Breast epithelium (tissue), 4 donors: ENCODE measurements at regions not wholly inside any gene's neighbourhood (a gene's known extent, or its start where the extent isn't known, plus 50 kb on each side); places are given as distances from the start of the nearest gene placed in this dataset.

Experiments used
- DNase-seq, 2 donors: peaks; one replicate each; pipeline ENCODE4 v3.0.0-alpha.2; 2019; ENCODE audit warnings: low spot score in 2 of 2
- H3K27ac ChIP-seq, 2 donors: fragments of 200-600 bp; sonication (generic) in 1 of 2; one replicate each; pipeline ENCODE4 v1.5.1; 2016 to 2019; ENCODE audit warnings: mild to moderate bottlenecking in 1 of 2
- H3K27me3 ChIP-seq, 2 donors: fragments of 200-600 bp; sonication (generic) in 1 of 2; one replicate each; pipeline versions ENCODE4 v1.5.1 to v1.6.0; 2017 to 2019; ENCODE audit warnings: control low read depth in 1 of 2, mild to moderate bottlenecking in 1 of 2
- H3K36me3 ChIP-seq: fragments of 200-600 bp; one replicate; pipeline ENCODE4 v1.5.1; 2019
- H3K4me1 ChIP-seq, 2 donors: fragments of 200-600 bp; sonication (generic); one replicate each; pipeline ENCODE4 v1.5.1; 2016 to 2019; ENCODE audit warnings: control low read depth in 1 of 2
- H3K4me3 ChIP-seq, 3 donors: fragments of 200-600 bp; sonication (generic); 1 replicate in 2 of 3; 2 replicates in 1 of 3; pipeline ENCODE4 v1.5.1; 2016 to 2019; ENCODE audit warnings: mild to moderate bottlenecking in 3 of 3, moderate library complexity in 2 of 3
- H3K9me3 ChIP-seq, 2 donors: fragments of 200-600 bp; sonication (generic) in 1 of 2; one replicate each; pipeline ENCODE4 v1.5.1; 2016 to 2019; ENCODE audit warnings: control low read depth in 1 of 2
- POLR2A ChIP-seq: fragments of 450-650 bp; IDR thresholded peaks from one replicate; pipeline ENCODE4 v1.6.1; 2016; ENCODE audit warnings: antibody characterized with exemption, mild to moderate bottlenecking, moderate library complexity
- POLR2AphosphoS5 ChIP-seq, 3 donors: sonication (generic); formaldehyde crosslinking; IDR thresholded peaks; one replicate each; pipeline ENCODE4 v1.6.1; 2017; ENCODE audit warnings: antibody characterized with exemption in 3 of 3
- intact Hi-C: fragments of 100-400 bp; cut with DNase I; formaldehyde crosslinking; loops from one replicate; pipeline ENCODE4 v1.15.1; 2023; ENCODE audit warnings: low total_unique reads
- TF ChIP-seq, protein P1 (sequence below), 3 donors: fragments of 450-650 bp; IDR thresholded peaks; one replicate each; pipeline ENCODE4 v1.5.1; 2016 to 2017; ENCODE audit warnings: antibody characterized with exemption in 3 of 3, mild to moderate bottlenecking in 3 of 3, moderate library complexity in 3 of 3

DNA sequence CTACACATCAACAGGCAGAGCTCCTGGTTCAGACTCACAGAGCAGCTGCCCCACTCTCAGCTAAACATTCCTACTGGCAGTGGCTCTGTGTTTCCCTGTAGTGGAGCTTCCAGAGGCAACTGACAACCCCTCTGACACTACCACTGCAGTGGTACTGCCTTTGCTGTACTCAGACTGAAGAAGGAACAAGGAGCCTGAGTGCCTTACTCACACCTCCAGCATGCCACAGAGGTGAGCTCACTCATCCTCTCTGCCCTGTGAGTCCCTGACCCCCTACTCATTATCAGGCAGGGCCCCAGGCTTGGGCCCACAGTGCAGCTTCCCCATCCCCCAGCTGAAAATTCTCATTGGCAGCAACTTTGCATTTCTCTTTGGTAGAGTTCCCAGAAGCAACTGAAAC is 240.5 kb upstream of the POF1B start:
- intact Hi-C loops = no loop called here
- Histone ChIP-seq H3K36me3 (no peaks in the 10 kb centered on the region), H3K4me3 (no peak overlapping the region), H3K4me1 (no peaks in the 10 kb centered on the region), H3K9me3 (peaks cover 0 to 8% of the 10 kb centered on the region in 2 donors), H3K27me3 (peaks cover 0 to 27% of the 10 kb centered on the region in 2 donors), H3K27ac (no peak overlapping the region)
- DNase-seq = no peak
- TF ChIP-seq POLR2A (no peak), POLR2AphosphoS5 (IDR thresholded peaks at IDR 0.05) (no peak)
- TF ChIP-seq, protein P1, sequence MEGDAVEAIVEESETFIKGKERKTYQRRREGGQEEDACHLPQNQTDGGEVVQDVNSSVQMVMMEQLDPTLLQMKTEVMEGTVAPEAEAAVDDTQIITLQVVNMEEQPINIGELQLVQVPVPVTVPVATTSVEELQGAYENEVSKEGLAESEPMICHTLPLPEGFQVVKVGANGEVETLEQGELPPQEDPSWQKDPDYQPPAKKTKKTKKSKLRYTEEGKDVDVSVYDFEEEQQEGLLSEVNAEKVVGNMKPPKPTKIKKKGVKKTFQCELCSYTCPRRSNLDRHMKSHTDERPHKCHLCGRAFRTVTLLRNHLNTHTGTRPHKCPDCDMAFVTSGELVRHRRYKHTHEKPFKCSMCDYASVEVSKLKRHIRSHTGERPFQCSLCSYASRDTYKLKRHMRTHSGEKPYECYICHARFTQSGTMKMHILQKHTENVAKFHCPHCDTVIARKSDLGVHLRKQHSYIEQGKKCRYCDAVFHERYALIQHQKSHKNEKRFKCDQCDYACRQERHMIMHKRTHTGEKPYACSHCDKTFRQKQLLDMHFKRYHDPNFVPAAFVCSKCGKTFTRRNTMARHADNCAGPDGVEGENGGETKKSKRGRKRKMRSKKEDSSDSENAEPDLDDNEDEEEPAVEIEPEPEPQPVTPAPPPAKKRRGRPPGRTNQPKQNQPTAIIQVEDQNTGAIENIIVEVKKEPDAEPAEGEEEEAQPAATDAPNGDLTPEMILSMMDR (IDR thresholded peaks at IDR 0.05) = no peak

DNA sequence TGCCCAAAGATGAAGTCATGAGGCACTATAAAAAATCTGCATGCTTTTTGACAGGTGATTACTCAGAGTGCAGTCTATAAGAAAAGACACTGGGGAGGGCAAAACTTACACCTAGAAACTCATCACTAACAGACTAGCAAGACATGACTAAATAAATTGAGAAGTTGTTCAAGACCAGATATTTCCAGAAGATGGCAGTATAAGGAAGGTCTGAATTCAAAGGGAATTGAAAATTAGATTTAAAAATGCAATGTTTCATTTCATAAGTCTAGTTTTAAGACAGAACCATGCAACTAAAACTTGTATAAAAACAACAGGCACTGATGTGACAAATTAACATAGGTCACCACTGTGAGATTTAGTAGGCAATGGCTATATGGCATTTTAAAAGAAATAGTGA is 232.5 kb upstream of the POF1B start:
- Histone ChIP-seq H3K27ac (no peak overlapping the region), H3K4me1 (no peaks in the 10 kb centered on the region), H3K36me3 (no peaks in the 10 kb centered on the region), H3K9me3 (no peaks in the 10 kb centered on the region), H3K4me3 (no peak overlapping the region), H3K27me3 (peaks cover 0 to 6% of the 10 kb centered on the region in 2 donors)
- intact Hi-C loops = no loop called here
- no peak for TF ChIP-seq POLR2AphosphoS5 (IDR thresholded peaks at IDR 0.05)
- TF ChIP-seq, protein P1 (IDR thresholded peaks at IDR 0.05) = no peak
- TF ChIP-seq POLR2A = no peak
- no peak for DNase-seq

DNA sequence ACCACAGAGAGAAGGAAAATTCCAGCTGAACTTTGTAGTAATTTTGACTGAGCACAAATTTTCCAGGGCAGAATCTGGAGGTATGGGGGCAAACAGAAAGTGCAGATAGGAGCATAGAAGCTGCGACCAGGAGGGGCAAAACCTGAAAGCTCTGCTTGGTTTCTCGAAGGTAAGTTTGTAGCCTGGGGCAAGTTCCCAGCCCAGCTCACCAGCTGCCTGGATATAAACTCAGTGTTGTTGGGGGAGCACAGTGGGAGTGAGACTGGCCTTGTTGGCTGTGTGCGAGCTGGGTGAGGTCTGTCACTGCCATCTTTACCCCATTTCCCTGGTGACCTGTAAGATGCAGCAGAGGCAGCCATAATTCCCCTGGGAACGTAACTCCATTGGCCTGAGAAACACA is 213.5 kb upstream of the POF1B start:
- H3K36me3 ChIP-seq = no peaks in the 10 kb centered on the region
- TF ChIP-seq POLR2A (no peak), POLR2AphosphoS5 (IDR thresholded peaks at IDR 0.05) (no peak)
- TF ChIP-seq, protein P1 (IDR thresholded peaks at IDR 0.05) = no peak
- H3K4me3 ChIP-seq = no peak overlapping the region
- peaks cover 0 to 13% of the 10 kb centered on the region in 2 donors for H3K9me3 ChIP-seq
- H3K27ac ChIP-seq = no peak overlapping the region
- H3K27me3 ChIP-seq = peaks cover 0 to 14% of the 10 kb centered on the region in 2 donors
- no peaks in the 10 kb centered on the region for H3K4me1 ChIP-seq
- intact Hi-C loops = no loop called here
- no peak for DNase-seq

DNA sequence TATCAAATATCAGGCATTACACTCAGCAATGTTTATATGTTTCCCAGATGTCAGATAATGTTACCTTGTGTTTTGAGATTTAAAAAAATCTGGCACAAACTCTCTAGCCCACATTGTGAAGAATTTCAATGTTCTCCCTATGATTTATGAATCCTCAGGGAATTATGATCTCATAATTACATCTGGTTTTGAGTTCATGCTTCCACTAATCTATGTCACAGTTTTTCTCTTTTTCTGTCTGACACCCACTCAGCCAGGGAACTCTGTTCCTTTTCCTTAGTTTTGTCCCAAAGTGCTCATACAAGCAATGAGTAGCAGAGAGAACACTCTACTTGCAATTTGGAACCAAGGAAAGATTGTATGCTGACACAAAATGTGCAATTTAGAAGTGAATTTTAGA is 212.1 kb upstream of the POF1B start:
- Histone ChIP-seq H3K4me3 (no peak overlapping the region), H3K36me3 (no peaks in the 10 kb centered on the region), H3K27me3 (peaks cover 0 to 14% of the 10 kb centered on the region in 2 donors), H3K27ac (no peak overlapping the region), H3K9me3 (peaks cover 0 to 6% of the 10 kb centered on the region in 2 donors), H3K4me1 (no peaks in the 10 kb centered on the region)
- intact Hi-C loops = no loop called here
- TF ChIP-seq, protein P1 (IDR thresholded peaks at IDR 0.05) = no peak
- TF ChIP-seq POLR2AphosphoS5 (IDR thresholded peaks at IDR 0.05) = no peak
- TF ChIP-seq POLR2A = no peak
- DNase-seq = no peak

DNA sequence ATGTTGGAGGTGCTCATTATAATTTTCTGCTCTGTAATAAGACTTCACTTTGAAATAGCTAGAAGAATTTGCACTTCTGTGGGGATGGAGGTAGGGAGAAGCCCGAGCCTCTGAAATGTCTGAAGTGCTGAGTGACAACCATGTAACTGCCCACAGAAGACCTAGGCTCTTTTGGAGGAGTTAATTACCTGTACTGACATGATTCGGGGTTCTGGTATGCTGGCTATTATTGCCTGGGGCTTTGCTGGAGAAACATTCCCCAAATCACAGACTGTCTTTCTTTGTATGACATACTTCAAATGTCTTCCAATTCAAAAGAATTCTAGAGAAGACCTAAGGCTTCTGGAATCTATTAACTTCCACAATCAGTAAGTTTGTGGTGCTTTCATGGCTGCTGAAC is 211.2 kb upstream of the POF1B start:
- no peaks in the 10 kb centered on the region for H3K36me3 ChIP-seq
- no peak for TF ChIP-seq POLR2AphosphoS5 (IDR thresholded peaks at IDR 0.05)
- no peaks in the 10 kb centered on the region for H3K4me1 ChIP-seq
- peaks cover 0 to 6% of the 10 kb centered on the region in 2 donors for H3K9me3 ChIP-seq
- H3K27me3 ChIP-seq = peaks cover 0 to 14% of the 10 kb centered on the region in 2 donors
- DNase-seq = no peak
- H3K4me3 ChIP-seq = no peak overlapping the region
- H3K27ac ChIP-seq = no peak overlapping the region
- intact Hi-C loops = no loop called here

DNA sequence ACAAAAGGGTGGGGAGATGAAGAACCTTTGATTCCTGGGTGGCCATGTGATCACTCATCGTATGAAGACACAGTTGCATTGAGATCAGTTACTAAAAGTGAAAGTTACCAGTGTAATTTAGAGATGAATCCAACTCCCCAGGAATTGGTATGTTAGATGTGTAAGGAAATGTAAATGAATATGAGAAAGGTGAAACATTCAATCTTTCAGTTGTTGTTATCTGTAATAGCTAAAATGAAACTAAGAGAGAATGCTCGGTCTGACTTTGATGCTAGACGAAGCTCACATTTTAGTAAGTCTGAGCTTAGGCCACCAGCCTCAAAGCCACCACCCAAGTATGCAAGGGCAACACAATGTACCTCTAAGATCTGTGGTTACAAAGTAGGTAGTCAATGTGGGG is 194.3 kb upstream of the POF1B start:
- Histone ChIP-seq H3K4me3 (no peak overlapping the region), H3K36me3 (no peaks in the 10 kb centered on the region), H3K27ac (no peak overlapping the region), H3K9me3 (no peaks in the 10 kb centered on the region), H3K4me1 (no peaks in the 10 kb centered on the region), H3K27me3 (peaks cover 0 to 33% of the 10 kb centered on the region in 2 donors)
- TF ChIP-seq, protein P1 (IDR thresholded peaks at IDR 0.05) = no peak
- TF ChIP-seq POLR2AphosphoS5 (IDR thresholded peaks at IDR 0.05) = no peak
- TF ChIP-seq POLR2A = no peak
- intact Hi-C loops = no loop called here
- DNase-seq = no peak
